Natural killer cell treated with Interleukin-12 subunit alpha and Interleukin-12 subunit beta and Interleukin-15 and Interleukin-18, amount 100 ng/mL, for 72 hours (primary cell): ENCODE measurements at regions not wholly inside any gene's neighbourhood (a gene's known extent, or its start where the extent isn't known, plus 50 kb on each side); places are given as distances from the start of the nearest gene placed in this dataset.

ENCODE experiments used
- ATAC-seq, 2 donors: fragments of 150-1000 bp; cut with Tn5 transposase in 1 of 2; sonication (Bioruptor Pico), chemical (Tn5 transposase) in 1 of 2; 2 replicates each; pipeline ENCODE4 v1.10.0; 2021
- DNase-seq: peaks from one replicate; pipeline ENCODE4 v3.0.0; 2022; ENCODE audit warnings: low spot score
- H3K27ac Mint-ChIP-seq, 2 donors: 1 replicate in 1 of 2; 2 replicates in 1 of 2; pipeline ENCODE4 v1.8.0; 2022; ENCODE audit warnings: mixed read lengths in 2 of 2, mild to moderate bottlenecking in 1 of 2, moderate library complexity in 1 of 2
- H3K27me3 Mint-ChIP-seq, 2 donors: 1 replicate in 1 of 2; 2 replicates in 1 of 2; pipeline ENCODE4 v1.8.0; 2022; ENCODE audit warnings: mixed read lengths in 2 of 2
- H3K36me3 Mint-ChIP-seq: one replicate; pipeline ENCODE4 v1.8.0; 2022; ENCODE audit warnings: mixed read lengths
- H3K4me1 Mint-ChIP-seq, 2 donors: 1 replicate in 1 of 2; 2 replicates in 1 of 2; pipeline ENCODE4 v1.8.0; 2022; ENCODE audit warnings: low read depth in 2 of 2, mixed read lengths in 2 of 2, mild to moderate bottlenecking in 1 of 2
- H3K4me3 Mint-ChIP-seq: one replicate; pipeline ENCODE4 v1.8.0; 2022; ENCODE audit warnings: mixed read lengths
- H3K9me3 Mint-ChIP-seq: 2 replicates; pipeline ENCODE4 v1.8.0; 2022; ENCODE audit warnings: mixed read lengths

DNA sequence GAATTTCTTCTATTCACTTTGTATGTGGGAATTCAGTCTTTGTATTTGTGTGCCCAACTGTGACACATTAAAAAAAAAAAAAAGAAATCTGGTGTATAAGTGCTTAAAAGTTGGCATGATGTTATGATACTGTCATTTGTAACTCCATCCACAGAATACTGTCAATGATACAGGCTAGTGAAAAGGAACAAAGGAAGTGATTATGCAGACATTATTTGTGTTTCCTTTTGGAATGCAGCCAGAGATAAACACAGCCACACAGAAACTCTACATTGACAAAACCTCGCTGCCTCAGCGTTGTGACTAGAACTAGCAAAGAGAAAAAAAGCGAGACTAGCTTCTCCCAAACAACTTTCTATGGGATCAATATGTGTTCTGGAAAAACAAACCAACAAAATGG lies 519.2 kb upstream of the AGTR1 start:
- Mint-ChIP-seq H3K9me3 (peaks cover 5% of the 10 kb centered on the region), H3K27ac (no peak overlapping the region), H3K4me1 (no peaks in the 10 kb centered on the region), H3K36me3 (no peaks in the 10 kb centered on the region), H3K4me3 (no peak overlapping the region), H3K27me3 (no peaks in the 10 kb centered on the region)
- no peak for ATAC-seq
- DNase-seq, result no peak

DNA sequence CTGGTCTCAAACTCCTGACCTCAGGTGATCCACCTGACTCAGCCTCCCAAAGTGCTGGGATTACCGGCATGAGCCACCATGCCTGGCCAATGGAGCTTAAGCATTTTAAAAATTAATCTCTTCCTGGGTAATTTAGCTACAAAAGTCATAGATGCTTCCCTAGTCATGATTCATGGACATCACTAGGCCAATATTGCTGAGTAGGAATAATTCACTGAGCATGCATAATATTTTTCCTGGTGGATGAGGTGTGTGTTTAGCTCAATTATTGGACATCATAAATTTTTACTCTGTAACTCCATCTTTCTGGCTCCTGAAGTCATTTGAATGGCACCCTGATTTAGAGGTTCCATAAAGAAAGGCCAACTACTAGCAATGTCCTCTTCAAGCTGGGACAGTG lies 512.9 kb upstream of the AGTR1 start:
- Mint-ChIP-seq H3K9me3 (no peaks in the 10 kb centered on the region), H3K27ac (no peak overlapping the region), H3K36me3 (no peaks in the 10 kb centered on the region), H3K4me1 (no peaks in the 10 kb centered on the region), H3K4me3 (no peak overlapping the region), H3K27me3 (no peaks in the 10 kb centered on the region)
- no peak for ATAC-seq
- no peak for DNase-seq

DNA sequence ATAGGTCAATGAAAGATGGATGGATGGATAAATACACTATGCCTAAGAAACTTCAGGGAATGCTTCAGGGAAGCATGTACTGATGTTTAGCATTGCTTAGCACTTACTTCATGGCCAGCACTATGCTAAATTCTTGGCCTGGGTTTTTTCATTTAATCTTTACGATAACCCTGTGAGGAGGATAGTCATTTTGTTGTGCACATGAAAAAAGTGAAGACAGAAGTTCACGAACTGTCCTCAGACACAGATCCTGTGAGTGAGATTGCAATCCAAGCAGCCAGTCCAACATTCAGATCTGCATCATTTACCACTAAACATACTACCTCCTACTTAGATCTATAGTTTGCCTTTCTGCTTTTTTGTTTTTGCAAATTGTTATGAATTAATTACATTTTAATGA lies 510.8 kb upstream of the AGTR1 start:
- H3K9me3 Mint-ChIP-seq, result no peaks in the 10 kb centered on the region
- no peak overlapping the region for H3K27ac Mint-ChIP-seq
- H3K36me3 Mint-ChIP-seq, result no peaks in the 10 kb centered on the region

DNA sequence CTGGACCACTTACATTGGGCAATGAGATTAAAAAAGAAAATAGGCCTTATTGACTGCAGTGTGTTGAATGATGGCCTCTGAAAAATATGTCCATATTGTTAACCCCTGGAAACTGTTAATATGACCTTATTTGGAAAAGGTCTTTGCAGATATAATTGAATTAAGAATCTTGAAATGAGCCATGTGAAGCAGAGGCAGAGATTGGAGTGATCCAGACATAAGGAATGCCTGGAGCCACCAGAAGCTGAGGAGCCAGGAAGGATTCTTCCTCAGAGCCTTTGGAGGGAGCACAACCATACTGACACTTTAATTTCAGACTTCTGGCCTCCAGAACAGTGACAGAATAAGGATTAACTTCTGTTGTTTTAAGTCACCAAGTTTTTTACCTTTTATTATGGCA lies 510.4 kb upstream of the AGTR1 start:
- H3K4me3 Mint-ChIP-seq, result no peak overlapping the region
- no peak for ATAC-seq
- H3K36me3 Mint-ChIP-seq, result no peaks in the 10 kb centered on the region
- no peaks in the 10 kb centered on the region for H3K9me3 Mint-ChIP-seq
- H3K4me1 Mint-ChIP-seq, result no peaks in the 10 kb centered on the region
- no peaks in the 10 kb centered on the region for H3K27me3 Mint-ChIP-seq
- H3K27ac Mint-ChIP-seq, result no peak overlapping the region
- DNase-seq, result no peak

More for the DNA sequence above, 510.8 kb upstream of the AGTR1 start:
- H3K4me1 Mint-ChIP-seq, result no peaks in the 10 kb centered on the region
- no peak overlapping the region for H3K4me3 Mint-ChIP-seq
- DNase-seq (no peak), ATAC-seq (no peak)
- H3K27me3 Mint-ChIP-seq, result no peaks in the 10 kb centered on the region

DNA sequence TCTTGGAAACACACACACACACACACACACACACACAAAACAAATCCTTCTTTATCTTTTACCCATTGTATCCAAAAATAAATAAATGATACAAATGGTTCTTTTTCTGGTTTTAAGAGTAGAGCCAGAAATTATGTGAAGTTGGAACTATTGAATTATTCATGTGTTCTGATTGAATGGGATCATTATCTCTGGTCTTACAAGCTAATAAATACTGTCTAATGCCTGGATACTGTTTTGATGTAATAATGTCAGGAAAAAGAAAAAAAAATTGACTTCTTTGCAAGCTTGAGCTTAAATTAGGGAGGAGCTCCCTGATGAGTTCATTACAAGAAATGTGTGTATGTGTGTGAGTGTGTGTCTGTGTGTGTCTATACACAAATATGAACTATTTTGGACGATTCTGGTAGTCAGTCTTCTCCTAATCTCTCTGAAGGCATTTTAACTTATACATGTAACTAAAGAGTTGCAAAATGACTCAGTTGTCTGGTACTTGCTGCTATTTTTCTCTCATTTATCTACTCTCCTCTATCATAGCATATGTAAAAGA lies 507.2 kb upstream of the AGTR1 start:
- Mint-ChIP-seq H3K27ac (no peak overlapping the region), H3K27me3 (no peaks in the 10 kb centered on the region), H3K4me3 (no peak overlapping the region), H3K9me3 (peaks cover 3% of the 10 kb centered on the region), H3K4me1 (no peaks in the 10 kb centered on the region), H3K36me3 (no peaks in the 10 kb centered on the region)
- ATAC-seq (no peak), DNase-seq (no peak)

DNA sequence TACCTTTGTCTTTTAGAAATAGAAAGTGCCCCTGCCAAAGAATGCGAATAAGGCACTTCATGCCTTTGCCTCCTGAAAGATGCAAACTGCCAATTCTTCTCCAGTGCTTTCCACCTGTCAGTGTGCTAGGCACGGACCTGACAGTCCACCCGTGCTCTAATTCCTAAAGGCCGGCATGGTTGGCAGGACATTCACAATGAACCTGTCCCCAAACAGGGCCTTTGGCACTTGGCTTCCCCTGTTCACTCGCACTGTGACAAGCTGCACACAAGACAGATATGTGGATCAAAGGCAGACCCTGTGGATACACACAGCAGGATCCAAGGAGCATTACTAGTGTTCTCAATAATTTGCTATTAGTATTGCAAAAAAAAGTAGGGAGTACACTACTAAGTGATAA lies 505.7 kb upstream of the AGTR1 start:
- H3K27ac Mint-ChIP-seq, result no peak overlapping the region
- H3K4me3 Mint-ChIP-seq, result no peak overlapping the region
- no peaks in the 10 kb centered on the region for H3K27me3 Mint-ChIP-seq
- no peaks in the 10 kb centered on the region for H3K36me3 Mint-ChIP-seq
- DNase-seq (no peak), ATAC-seq (no peak)
- H3K9me3 Mint-ChIP-seq, result peaks cover 6% of the 10 kb centered on the region
- no peaks in the 10 kb centered on the region for H3K4me1 Mint-ChIP-seq

DNA sequence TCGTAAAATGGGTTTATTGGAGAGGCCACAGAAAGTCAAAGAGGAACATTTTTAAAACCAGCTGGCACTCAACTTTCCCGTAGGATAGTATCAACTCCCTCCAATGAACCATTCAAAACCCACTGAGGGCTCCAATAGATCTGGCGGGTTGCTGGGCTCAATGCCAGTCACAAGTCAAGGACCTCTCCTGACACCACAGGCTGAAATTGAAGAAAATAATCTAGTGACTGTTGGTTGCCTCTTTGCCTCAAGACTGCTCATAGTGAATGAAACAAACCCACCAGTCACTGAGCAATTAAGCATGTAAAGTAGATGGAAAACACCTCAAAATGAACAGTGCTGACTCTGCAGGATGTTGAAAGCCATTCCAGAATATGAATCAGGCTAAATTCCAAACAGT lies 500.6 kb upstream of the AGTR1 start:
- DNase-seq, result no peak
- peaks cover 19% of the 10 kb centered on the region for H3K9me3 Mint-ChIP-seq
- ATAC-seq, result no peak
- H3K27me3 Mint-ChIP-seq, result no peaks in the 10 kb centered on the region
- H3K4me3 Mint-ChIP-seq, result no peak overlapping the region
- H3K36me3 Mint-ChIP-seq, result peaks cover 9% of the 10 kb centered on the region
- H3K4me1 Mint-ChIP-seq, result no peaks in the 10 kb centered on the region
- no peak overlapping the region for H3K27ac Mint-ChIP-seq

DNA sequence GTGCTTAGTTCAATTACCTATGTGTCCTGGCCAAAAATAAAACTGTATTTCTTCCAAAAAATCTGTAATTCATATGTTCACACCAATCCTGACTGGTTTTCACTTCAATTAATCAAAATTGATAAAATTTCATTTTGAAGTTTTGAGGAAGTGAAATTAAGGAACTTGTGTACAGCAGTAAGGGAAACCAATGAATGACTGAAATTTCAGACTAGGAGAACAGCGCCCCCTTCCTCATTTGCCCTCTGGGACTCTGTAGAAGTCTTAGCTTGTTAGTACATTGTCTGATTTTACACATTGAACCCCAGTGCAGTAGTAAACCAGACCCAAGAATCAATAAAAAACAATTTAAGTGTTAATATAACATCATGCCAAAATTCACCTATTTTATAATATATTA lies 495.3 kb upstream of the AGTR1 start:
- H3K9me3 Mint-ChIP-seq, result peaks cover 23% of the 10 kb centered on the region
- H3K27ac Mint-ChIP-seq, result no peak overlapping the region
- no peaks in the 10 kb centered on the region for H3K4me1 Mint-ChIP-seq
- H3K27me3 Mint-ChIP-seq, result no peaks in the 10 kb centered on the region
- H3K36me3 Mint-ChIP-seq, result peaks cover 9% of the 10 kb centered on the region
- ATAC-seq, result no peak
- no peak overlapping the region for H3K4me3 Mint-ChIP-seq
- no peak for DNase-seq

DNA sequence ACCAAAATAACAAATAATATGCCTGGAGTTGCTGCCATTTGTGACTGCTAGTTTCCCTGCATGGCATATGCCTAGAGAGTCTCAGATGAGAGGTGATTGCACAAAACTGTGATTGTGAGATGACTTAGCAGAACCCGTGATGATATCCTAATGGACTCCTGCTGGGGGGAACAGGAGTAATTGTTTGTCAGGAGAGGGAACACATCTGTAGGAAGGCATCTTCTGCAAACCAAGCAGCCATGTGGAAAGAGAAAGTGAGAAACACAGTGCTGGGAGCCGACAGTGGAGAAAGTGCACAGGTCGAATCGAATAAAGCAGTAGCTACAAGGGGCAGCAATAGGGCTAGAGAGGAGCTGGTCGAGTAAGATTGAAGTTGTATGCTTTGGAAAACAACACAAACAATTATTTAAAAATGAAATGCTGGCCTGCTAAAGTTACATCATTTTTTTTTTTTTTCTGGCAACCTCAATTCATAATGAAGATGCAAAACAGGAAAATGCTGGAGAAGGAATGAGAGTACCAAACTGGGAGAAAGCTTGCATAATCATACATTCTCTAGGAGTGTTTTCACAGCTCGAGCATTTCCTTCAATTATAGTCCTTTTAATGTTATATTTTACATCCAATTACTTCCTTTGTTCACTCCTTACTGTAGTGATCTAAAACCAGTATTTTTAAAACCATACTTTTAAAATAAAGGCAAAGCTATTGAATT lies 494.2 kb upstream of the AGTR1 start:
- H3K36me3 Mint-ChIP-seq, result peaks cover 9% of the 10 kb centered on the region
- ATAC-seq, result no peak
- H3K4me3 Mint-ChIP-seq, result no peak overlapping the region

DNA sequence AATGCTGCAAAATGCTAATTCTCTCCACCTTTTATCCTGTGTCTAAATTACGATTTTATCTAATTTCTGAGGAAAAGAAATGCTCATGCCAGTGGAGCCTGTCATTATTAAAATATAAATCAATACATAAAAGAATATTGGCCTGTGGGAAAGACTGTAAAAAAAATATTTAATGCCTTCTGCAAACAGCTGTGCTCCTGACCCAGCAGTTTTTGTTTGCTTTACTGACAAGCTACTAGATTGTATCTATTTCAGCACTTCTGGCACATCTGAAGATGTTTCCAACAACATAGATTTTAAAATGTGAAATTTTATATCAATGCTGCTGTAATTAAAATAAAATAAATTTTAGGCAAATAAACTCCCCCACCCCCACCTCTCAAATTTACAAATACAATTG lies 493.6 kb upstream of the AGTR1 start:
- no peaks in the 10 kb centered on the region for H3K27me3 Mint-ChIP-seq
- H3K9me3 Mint-ChIP-seq, result peaks cover 19% of the 10 kb centered on the region
- no peak overlapping the region for H3K4me3 Mint-ChIP-seq
- ATAC-seq, result no peak
- DNase-seq, result no peak
- no peak overlapping the region for H3K27ac Mint-ChIP-seq
- no peaks in the 10 kb centered on the region for H3K4me1 Mint-ChIP-seq
- H3K36me3 Mint-ChIP-seq, result peaks cover 9% of the 10 kb centered on the region

More for the DNA sequence above, 494.2 kb upstream of the AGTR1 start:
- no peaks in the 10 kb centered on the region for H3K27me3 Mint-ChIP-seq
- no peak overlapping the region for H3K27ac Mint-ChIP-seq
- H3K9me3 Mint-ChIP-seq, result peaks cover 18% of the 10 kb centered on the region
- no peaks in the 10 kb centered on the region for H3K4me1 Mint-ChIP-seq
- no peak for DNase-seq

DNA sequence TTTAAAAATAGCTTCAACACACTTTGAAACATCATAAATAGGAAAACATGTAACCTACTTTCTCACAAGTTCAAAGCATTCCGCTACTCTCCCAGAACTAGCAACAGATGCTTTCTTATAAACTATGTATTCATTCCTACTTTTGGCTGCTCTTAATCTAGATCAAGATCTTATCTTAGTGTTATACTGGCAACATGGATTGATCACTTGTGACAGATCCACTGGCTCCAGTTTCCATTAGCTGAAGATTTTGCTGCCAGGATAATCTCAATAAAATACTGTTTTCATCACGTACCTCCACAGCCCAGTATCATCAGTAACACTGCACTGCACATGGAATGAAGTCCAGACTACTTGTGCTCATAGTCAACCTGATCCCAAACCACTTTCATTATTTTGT lies 491.7 kb upstream of the AGTR1 start:
- Mint-ChIP-seq H3K36me3 (peaks cover 1% of the 10 kb centered on the region), H3K4me3 (no peak overlapping the region), H3K4me1 (no peaks in the 10 kb centered on the region), H3K9me3 (peaks cover 14% of the 10 kb centered on the region), H3K27ac (no peak overlapping the region), H3K27me3 (no peaks in the 10 kb centered on the region)
- ATAC-seq (no peak), DNase-seq (no peak)

DNA sequence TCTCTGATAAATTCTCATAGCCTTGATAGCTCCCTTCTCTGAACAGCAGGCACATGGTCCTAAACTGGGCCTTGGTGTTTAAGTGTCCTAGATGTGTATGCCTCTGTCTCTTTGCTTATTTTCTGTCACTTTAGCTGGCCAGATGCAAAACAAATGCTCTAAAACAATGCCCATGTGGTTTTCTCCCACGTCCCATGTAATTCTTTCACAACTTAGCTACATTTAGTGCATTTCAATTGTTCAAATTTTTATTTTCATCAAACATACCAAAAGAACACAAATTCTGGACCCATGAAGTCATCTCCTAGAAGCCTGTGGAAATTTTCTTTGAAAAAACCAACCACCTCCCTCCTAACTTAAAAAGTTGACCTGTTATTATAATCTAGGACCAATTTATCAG lies 491.3 kb upstream of the AGTR1 start:
- peaks cover 13% of the 10 kb centered on the region for H3K9me3 Mint-ChIP-seq
- H3K4me3 Mint-ChIP-seq, result no peak overlapping the region
- no peaks in the 10 kb centered on the region for H3K4me1 Mint-ChIP-seq
- no peaks in the 10 kb centered on the region for H3K27me3 Mint-ChIP-seq
- DNase-seq (no peak), ATAC-seq (no peak)
- H3K36me3 Mint-ChIP-seq, result no peaks in the 10 kb centered on the region
- H3K27ac Mint-ChIP-seq, result no peak overlapping the region

DNA sequence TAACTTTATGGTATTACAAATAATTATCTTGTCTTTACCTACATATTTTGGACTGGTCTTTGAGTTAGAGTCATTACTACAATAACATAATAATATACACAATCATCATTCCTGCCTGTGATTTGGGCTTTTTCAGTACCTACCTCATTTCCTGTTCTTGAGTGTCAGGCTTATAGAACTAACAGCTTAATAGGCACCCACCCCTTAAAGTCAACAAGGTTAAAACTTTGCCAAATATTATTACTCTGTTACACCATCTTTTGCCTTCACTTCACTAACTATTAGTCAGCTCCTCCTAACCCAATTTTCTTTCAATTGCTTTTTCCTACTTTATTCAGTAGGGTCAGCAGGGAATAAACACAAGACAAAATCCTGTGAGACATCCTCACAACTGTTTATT lies 488.7 kb upstream of the AGTR1 start:
- H3K27me3 Mint-ChIP-seq, result no peaks in the 10 kb centered on the region
- no peak for ATAC-seq
- no peaks in the 10 kb centered on the region for H3K4me1 Mint-ChIP-seq
- H3K36me3 Mint-ChIP-seq, result no peaks in the 10 kb centered on the region
- no peak overlapping the region for H3K4me3 Mint-ChIP-seq
- no peak for DNase-seq
- peaks cover 18% of the 10 kb centered on the region for H3K9me3 Mint-ChIP-seq
- H3K27ac Mint-ChIP-seq, result no peak overlapping the region

DNA sequence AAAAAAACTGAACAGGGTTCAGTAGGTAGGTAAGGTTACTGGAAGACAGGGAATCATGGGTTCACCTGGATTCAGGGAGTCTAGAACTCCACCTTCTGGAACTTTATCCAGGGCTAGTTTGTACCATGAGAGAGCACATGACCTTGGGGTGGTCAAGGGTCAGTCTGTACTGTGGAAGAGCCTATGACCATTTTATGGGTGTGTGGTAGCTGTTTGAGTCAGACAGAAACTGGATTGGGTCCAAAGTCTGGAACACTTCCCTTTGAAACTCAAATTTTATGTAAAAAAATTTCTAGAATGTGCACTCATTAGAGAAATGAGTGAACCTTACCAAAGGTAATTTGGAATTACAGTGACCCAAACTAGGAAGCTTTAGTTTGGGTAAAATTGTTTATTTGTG lies 486.0 kb upstream of the AGTR1 start:
- Mint-ChIP-seq H3K9me3 (peaks cover 12% of the 10 kb centered on the region), H3K36me3 (no peaks in the 10 kb centered on the region)
- no peak for ATAC-seq

DNA sequence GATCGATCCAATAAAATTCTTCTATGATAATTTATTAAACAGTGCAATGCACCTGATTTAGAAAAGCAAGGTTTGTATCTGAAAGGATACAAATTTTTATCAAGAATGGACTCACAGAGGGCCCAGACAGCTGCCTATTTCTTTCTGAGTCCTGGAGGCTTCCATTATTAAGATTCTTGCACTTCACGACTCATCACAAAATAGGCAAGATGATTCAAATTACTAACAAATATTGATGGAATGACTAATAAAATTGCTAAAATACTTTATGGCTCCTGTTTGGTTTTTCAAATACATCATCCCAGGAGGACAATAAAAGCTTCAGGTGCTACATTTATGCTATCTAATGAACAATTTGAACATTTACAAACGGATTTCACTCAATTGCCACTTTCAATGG lies 483.0 kb upstream of the AGTR1 start:
- Mint-ChIP-seq H3K36me3 (no peaks in the 10 kb centered on the region), H3K27me3 (no peaks in the 10 kb centered on the region), H3K9me3 (peaks cover 10% of the 10 kb centered on the region), H3K4me3 (no peak overlapping the region), H3K27ac (no peak overlapping the region), H3K4me1 (no peaks in the 10 kb centered on the region)
- DNase-seq, result no peak
- ATAC-seq, result no peak

More for the DNA sequence above, 486.0 kb upstream of the AGTR1 start:
- no peaks in the 10 kb centered on the region for H3K27me3 Mint-ChIP-seq
- no peak overlapping the region for H3K4me3 Mint-ChIP-seq
- no peak for DNase-seq
- H3K4me1 Mint-ChIP-seq, result no peaks in the 10 kb centered on the region
- H3K27ac Mint-ChIP-seq, result no peak overlapping the region
